Stimulated activated naive CD4-positive, alpha-beta T cell treated with Interleukin-2 at 50 U/mL for 16 hours (primary cell): ENCODE measurements at regions not wholly inside any gene's neighbourhood (a gene's known extent, or its start where the extent isn't known, plus 50 kb on each side); places are given as distances from the start of the nearest gene placed in this dataset.
"Not testable (repeated sequence)": the region's sequence is repeated elsewhere in the genome, so short reads cannot be mapped to it uniquely, and the experiment has no call there.

Experiments
- DNase-seq: peaks from one replicate; lab custom pipeline; 2025; lab: John Stamatoyannopoulos, UW

- no peak for DNase-seq
Measured at GRCh38 chr5:158264264-158264663, 405.3 kb upstream of the CLINT1 start.

GRCh38 chr5:158261674-158262367 is 402.9 kb upstream of the CLINT1 start:
- no peak for DNase-seq

- no peak for DNase-seq
Measured at GRCh38 chr5:158256096-158256495, 397.2 kb upstream of the CLINT1 start.

GRCh38 chr5:158255609-158256008 is 396.7 kb upstream of the CLINT1 start:
- DNase-seq: no peak

- no peak for DNase-seq
Measured at GRCh38 chr5:158246661-158247060, 387.7 kb upstream of the CLINT1 start.

GRCh38 chr5:158245513-158245912 is 386.6 kb upstream of the CLINT1 start:
- DNase-seq: no peak

- no peak for DNase-seq
Measured at GRCh38 chr5:158244882-158245281, 385.9 kb upstream of the CLINT1 start.

- DNase-seq: no peak
Measured at GRCh38 chr5:158236511-158237335, 377.8 kb upstream of the CLINT1 start.

- DNase-seq: no peak
Measured at GRCh38 chr5:158235159-158235547, 376.2 kb upstream of the CLINT1 start.

- no peak for DNase-seq
Measured at GRCh38 chr5:158234323-158235158, 375.6 kb upstream of the CLINT1 start.

GRCh38 chr5:158233735-158234322 is 374.9 kb upstream of the CLINT1 start:
- no peak for DNase-seq

- DNase-seq: not testable (repeated sequence)
Measured at GRCh38 chr5:158227314-158227713, 368.4 kb upstream of the CLINT1 start.

- DNase-seq: no peak
Measured at GRCh38 chr5:158226496-158226895, 367.6 kb upstream of the CLINT1 start.

GRCh38 chr5:158224253-158224652 is 365.3 kb upstream of the CLINT1 start:
- DNase-seq: no peak

- no peak for DNase-seq
Measured at GRCh38 chr5:158223054-158223600, 364.2 kb upstream of the CLINT1 start.

GRCh38 chr5:158212917-158213316 is 354.0 kb upstream of the CLINT1 start:
- DNase-seq: no peak

GRCh38 chr5:158212237-158212636 is 353.3 kb upstream of the CLINT1 start:
- DNase-seq: no peak

- no peak for DNase-seq
Measured at GRCh38 chr5:158209219-158209908, 350.4 kb upstream of the CLINT1 start.

GRCh38 chr5:158207733-158208132 is 348.8 kb upstream of the CLINT1 start:
- no peak for DNase-seq

GRCh38 chr5:158205992-158206391 is 347.0 kb upstream of the CLINT1 start:
- no peak for DNase-seq

- no peak for DNase-seq
Measured at GRCh38 chr5:158203261-158203660, 344.3 kb upstream of the CLINT1 start.
